ENCODE measurements at regions not wholly inside any gene's neighbourhood (a gene's known extent, or its start where the extent isn't known, plus 50 kb on each side); places are given as distances from the start of the nearest gene placed in this dataset.
A peak's percentile ranks its signal among the peaks of the same experiment; 100 is the strongest.

- peak; percentile 10 for DNase-seq (ENCODE audit: low spot score)
Observed at GRCh38 chr3:148162132-148162531, 535.6 kb upstream of the AGTR1 start.

- DNase-seq (ENCODE audit: low spot score) = no peak
Observed at GRCh38 chr3:148168347-148168746, 529.4 kb upstream of the AGTR1 start.

GRCh38 chr3:148173851-148174250 is 523.9 kb upstream of the AGTR1 start:
- DNase-seq (ENCODE audit: low spot score) = no peak

- DNase-seq (ENCODE audit: low spot score) = peak; percentile 29
Observed at GRCh38 chr3:148175214-148175613, 522.5 kb upstream of the AGTR1 start.

- DNase-seq (ENCODE audit: low spot score) = no peak
Observed at GRCh38 chr3:148178503-148178902, 519.2 kb upstream of the AGTR1 start.

- no peak for DNase-seq (ENCODE audit: low spot score)
Observed at GRCh38 chr3:148184798-148185197, 512.9 kb upstream of the AGTR1 start.

- DNase-seq (ENCODE audit: low spot score) = no peak
Observed at GRCh38 chr3:148186881-148187280, 510.8 kb upstream of the AGTR1 start.

GRCh38 chr3:148187296-148187695 is 510.4 kb upstream of the AGTR1 start:
- no peak for DNase-seq (ENCODE audit: low spot score)

GRCh38 chr3:148190441-148190990 is 507.2 kb upstream of the AGTR1 start:
- DNase-seq (ENCODE audit: low spot score) = no peak

GRCh38 chr3:148191966-148192365 is 505.7 kb upstream of the AGTR1 start:
- DNase-seq (ENCODE audit: low spot score) = no peak

- DNase-seq (ENCODE audit: low spot score) = no peak
Observed at GRCh38 chr3:148197061-148197460, 500.6 kb upstream of the AGTR1 start.

- DNase-seq (ENCODE audit: low spot score) = no peak
Observed at GRCh38 chr3:148202386-148202785, 495.3 kb upstream of the AGTR1 start.

- peak; percentile 42 for DNase-seq (ENCODE audit: low spot score)
Observed at GRCh38 chr3:148203297-148204010, 494.2 kb upstream of the AGTR1 start.

GRCh38 chr3:148204131-148204530 is 493.6 kb upstream of the AGTR1 start:
- no peak for DNase-seq (ENCODE audit: low spot score)

GRCh38 chr3:148205977-148206376 is 491.7 kb upstream of the AGTR1 start:
- no peak for DNase-seq (ENCODE audit: low spot score)

GRCh38 chr3:148206446-148206845 is 491.3 kb upstream of the AGTR1 start:
- peak; percentile 12 for DNase-seq (ENCODE audit: low spot score)

GRCh38 chr3:148208975-148209374 is 488.7 kb upstream of the AGTR1 start:
- DNase-seq (ENCODE audit: low spot score) = no peak

GRCh38 chr3:148211725-148212124 is 486.0 kb upstream of the AGTR1 start:
- peak; percentile 17 for DNase-seq (ENCODE audit: low spot score)

GRCh38 chr3:148214705-148215104 is 483.0 kb upstream of the AGTR1 start:
- no peak for DNase-seq (ENCODE audit: low spot score)

GRCh38 chr3:148217317-148217716 is 480.4 kb upstream of the AGTR1 start:
- no peak for DNase-seq (ENCODE audit: low spot score)

- DNase-seq (ENCODE audit: low spot score) = no peak
Observed at GRCh38 chr3:148218222-148218621, 479.5 kb upstream of the AGTR1 start.

GRCh38 chr3:148219999-148220398 is 477.7 kb upstream of the AGTR1 start:
- no peak for DNase-seq (ENCODE audit: low spot score)

- no peak for DNase-seq (ENCODE audit: low spot score)
Observed at GRCh38 chr3:148221303-148221702, 476.4 kb upstream of the AGTR1 start.

GRCh38 chr3:148223266-148223665 is 474.4 kb upstream of the AGTR1 start:
- DNase-seq (ENCODE audit: low spot score) = peak; percentile 29

All from AG20443 (cell line).